ENCODE measurements at regions not wholly inside any gene's neighbourhood (a gene's known extent, or its start where the extent isn't known, plus 50 kb on each side); places are given as distances from the start of the nearest gene placed in this dataset.

DNA sequence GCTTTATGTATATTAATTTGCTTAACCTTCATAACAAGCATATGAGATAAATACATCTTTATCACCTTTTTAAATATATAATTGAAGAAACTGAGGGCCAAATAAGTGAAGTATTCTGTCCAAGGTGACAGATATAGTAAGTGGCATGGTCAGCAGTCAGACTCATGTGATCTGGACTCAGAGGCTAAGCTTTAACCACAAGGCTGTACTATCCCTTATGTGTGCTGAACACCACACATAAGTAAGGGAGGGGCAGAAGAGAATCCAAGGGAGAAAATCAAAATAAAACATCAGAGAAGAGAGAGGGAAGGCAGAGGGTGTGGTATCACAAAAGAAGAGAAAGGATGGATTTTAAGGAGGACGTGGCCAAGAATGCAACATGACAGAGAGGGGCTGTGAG, 348.4 kb downstream of the EFNB2 start:
- Histone ChIP-seq H3K27ac (ENCODE audit: low read length) (no peak overlapping the region), H3K4me3 (ENCODE audit: low read depth in 1 of 2, low read length in 2 of 2) (no peak overlapping the region), H3K9me3 (ENCODE audit: insufficient read depth, low read length, severe bottlenecking) (no peaks in the 10 kb centered on the region), H3K4me2 (ENCODE audit: insufficient read depth, low read length) (no peak overlapping the region), H4K20me1 (ENCODE audit: insufficient read depth, low read length) (no peaks in the 10 kb centered on the region), H3K27me3 (ENCODE audit: insufficient read depth, low read length, poor library complexity) (no peaks in the 10 kb centered on the region), H3K36me3 (ENCODE audit: insufficient read depth, low read length) (no peaks in the 10 kb centered on the region), H3K9ac (ENCODE audit: low read depth, low read length) (no peak overlapping the region), H2AFZ (ENCODE audit: low read depth, low read length) (no peak overlapping the region), H3K79me2 (ENCODE audit: insufficient read depth, low read length) (no peaks in the 10 kb centered on the region), H3K4me1 (ENCODE audit: insufficient read depth, low read length) (peaks cover 14% of the 10 kb centered on the region)
- no peak for ATAC-seq (ENCODE audit: insufficient read depth, low read depth)
- DNase-seq: no peak
- TF ChIP-seq EZH2 (IDR thresholded peaks at IDR 0.05; ENCODE audit: borderline replicate concordance, low read depth, low read length, severe bottlenecking): no peak
- TF ChIP-seq, protein P1, sequence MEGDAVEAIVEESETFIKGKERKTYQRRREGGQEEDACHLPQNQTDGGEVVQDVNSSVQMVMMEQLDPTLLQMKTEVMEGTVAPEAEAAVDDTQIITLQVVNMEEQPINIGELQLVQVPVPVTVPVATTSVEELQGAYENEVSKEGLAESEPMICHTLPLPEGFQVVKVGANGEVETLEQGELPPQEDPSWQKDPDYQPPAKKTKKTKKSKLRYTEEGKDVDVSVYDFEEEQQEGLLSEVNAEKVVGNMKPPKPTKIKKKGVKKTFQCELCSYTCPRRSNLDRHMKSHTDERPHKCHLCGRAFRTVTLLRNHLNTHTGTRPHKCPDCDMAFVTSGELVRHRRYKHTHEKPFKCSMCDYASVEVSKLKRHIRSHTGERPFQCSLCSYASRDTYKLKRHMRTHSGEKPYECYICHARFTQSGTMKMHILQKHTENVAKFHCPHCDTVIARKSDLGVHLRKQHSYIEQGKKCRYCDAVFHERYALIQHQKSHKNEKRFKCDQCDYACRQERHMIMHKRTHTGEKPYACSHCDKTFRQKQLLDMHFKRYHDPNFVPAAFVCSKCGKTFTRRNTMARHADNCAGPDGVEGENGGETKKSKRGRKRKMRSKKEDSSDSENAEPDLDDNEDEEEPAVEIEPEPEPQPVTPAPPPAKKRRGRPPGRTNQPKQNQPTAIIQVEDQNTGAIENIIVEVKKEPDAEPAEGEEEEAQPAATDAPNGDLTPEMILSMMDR (IDR thresholded peaks at IDR 0.05; ENCODE audit: borderline replicate concordance, extremely low read depth, low read length, poor library complexity, severe bottlenecking): no peak

DNA sequence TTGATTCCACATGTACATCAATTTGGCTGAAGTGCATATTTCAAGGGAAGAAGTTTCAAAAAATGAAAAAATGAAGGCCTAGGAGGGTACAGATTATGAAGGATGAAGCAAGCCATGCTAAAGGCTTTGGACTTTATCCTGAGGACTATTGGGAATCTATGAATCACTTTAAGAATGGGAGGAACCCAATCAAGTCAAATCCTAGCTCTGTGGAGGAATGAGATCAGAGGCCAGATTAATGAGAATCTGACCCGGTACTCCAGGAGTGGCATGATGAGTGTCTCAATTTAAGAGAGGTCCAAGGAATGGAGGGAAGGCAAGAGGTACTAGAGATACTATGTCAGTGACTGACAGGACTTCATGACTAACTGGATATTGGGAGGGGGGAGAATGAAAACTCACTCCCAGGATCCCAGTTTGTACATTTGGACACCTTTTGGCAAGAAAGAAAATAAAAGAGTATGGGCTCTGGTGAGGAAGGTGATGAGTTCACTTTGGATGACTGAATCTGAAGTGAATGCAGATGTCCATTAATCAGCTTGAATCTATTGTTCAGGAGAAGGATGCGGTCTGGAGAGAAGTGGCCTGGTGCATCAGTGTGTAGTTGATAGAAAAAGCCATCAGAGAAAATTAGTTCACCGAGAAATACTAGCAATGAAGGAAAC, 349.0 kb downstream of the EFNB2 start:
- Histone ChIP-seq H3K9ac (ENCODE audit: low read depth, low read length) (no peak overlapping the region), H3K79me2 (ENCODE audit: insufficient read depth, low read length) (no peaks in the 10 kb centered on the region), H2AFZ (ENCODE audit: low read depth, low read length) (no peak overlapping the region), H3K27ac (ENCODE audit: low read length) (no peak overlapping the region), H3K4me3 (ENCODE audit: low read depth in 1 of 2, low read length in 2 of 2) (no peak overlapping the region), H3K4me2 (ENCODE audit: insufficient read depth, low read length) (no peak overlapping the region), H3K4me1 (ENCODE audit: insufficient read depth, low read length) (peaks cover 20% of the 10 kb centered on the region), H4K20me1 (ENCODE audit: insufficient read depth, low read length) (no peaks in the 10 kb centered on the region), H3K27me3 (ENCODE audit: insufficient read depth, low read length, poor library complexity) (no peaks in the 10 kb centered on the region), H3K9me3 (ENCODE audit: insufficient read depth, low read length, severe bottlenecking) (no peaks in the 10 kb centered on the region), H3K36me3 (ENCODE audit: insufficient read depth, low read length) (no peaks in the 10 kb centered on the region)
- no peak for DNase-seq
- ATAC-seq (ENCODE audit: insufficient read depth, low read depth): no peak
- no peak for TF ChIP-seq EZH2 (IDR thresholded peaks at IDR 0.05; ENCODE audit: borderline replicate concordance, low read depth, low read length, severe bottlenecking)
- TF ChIP-seq, protein P1 (IDR thresholded peaks at IDR 0.05; ENCODE audit: borderline replicate concordance, extremely low read depth, low read length, poor library complexity, severe bottlenecking): no peak

DNA sequence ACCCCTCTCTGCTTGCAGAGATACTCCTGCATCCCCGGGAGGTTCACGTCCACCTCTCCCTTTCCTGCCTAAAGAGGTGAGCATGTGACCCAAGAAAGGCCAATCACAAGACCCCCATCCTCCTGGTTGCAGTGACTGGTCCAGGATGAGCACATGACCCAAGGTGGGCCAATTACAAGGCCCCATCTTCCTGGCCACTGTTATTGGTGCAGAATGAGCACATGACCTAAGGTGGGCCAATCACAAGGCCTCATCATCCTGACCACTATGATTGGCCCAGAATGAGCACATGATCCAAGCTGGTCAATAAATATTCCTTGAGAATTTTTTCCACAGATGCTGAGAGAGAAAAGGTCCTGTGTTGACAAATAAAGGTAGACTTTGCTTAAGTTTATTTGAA, 350.7 kb downstream of the EFNB2 start:
- Histone ChIP-seq H3K27ac (ENCODE audit: low read length) (no peak overlapping the region), H2AFZ (ENCODE audit: low read depth, low read length) (no peak overlapping the region), H3K4me3 (ENCODE audit: low read depth in 1 of 2, low read length in 2 of 2) (no peak overlapping the region), H3K27me3 (ENCODE audit: insufficient read depth, low read length, poor library complexity) (no peaks in the 10 kb centered on the region), H3K36me3 (ENCODE audit: insufficient read depth, low read length) (no peaks in the 10 kb centered on the region), H4K20me1 (ENCODE audit: insufficient read depth, low read length) (no peaks in the 10 kb centered on the region), H3K4me1 (ENCODE audit: insufficient read depth, low read length) (peaks cover 21% of the 10 kb centered on the region), H3K4me2 (ENCODE audit: insufficient read depth, low read length) (no peak overlapping the region), H3K9ac (ENCODE audit: low read depth, low read length) (no peak overlapping the region), H3K79me2 (ENCODE audit: insufficient read depth, low read length) (no peaks in the 10 kb centered on the region), H3K9me3 (ENCODE audit: insufficient read depth, low read length, severe bottlenecking) (no peaks in the 10 kb centered on the region)
- ATAC-seq (ENCODE audit: insufficient read depth, low read depth) (no peak), DNase-seq (no peak)
- no peak for TF ChIP-seq EZH2 (IDR thresholded peaks at IDR 0.05; ENCODE audit: borderline replicate concordance, low read depth, low read length, severe bottlenecking)
- TF ChIP-seq, protein P1 (IDR thresholded peaks at IDR 0.05; ENCODE audit: borderline replicate concordance, extremely low read depth, low read length, poor library complexity, severe bottlenecking): no peak
